Keratinocyte (primary cell): ENCODE measurements at regions not wholly inside any gene's neighbourhood (a gene's known extent, or its start where the extent isn't known, plus 50 kb on each side); places are given as distances from the start of the nearest gene placed in this dataset.

Experiments used
- EZH2 ChIP-seq: IDR thresholded peaks from one replicate; pipeline ENCODE4 v1.6.1; 2012; ENCODE audit warnings: inconsistent platforms, mild to moderate bottlenecking, low read length, moderate library complexity
- TF ChIP-seq, protein P1 (sequence below), 3 experiments: IDR thresholded peaks in 1 of 3; conservative IDR thresholded peaks in 1 of 3; optimal IDR thresholded peaks in 1 of 3; 2 replicates in 2 of 3; 3 replicates in 1 of 3; pipeline versions ENCODE3 to v1.5.1; 2011; ENCODE audit warnings: low read length in 3 of 3, mild to moderate bottlenecking in 3 of 3, moderate library complexity in 2 of 3, control low read depth in 1 of 3, inconsistent platforms in 1 of 3; ENCODE audit not compliant: insufficient read depth in 2 of 3; ENCODE audit errors: extremely low read depth in 1 of 3

DNA sequence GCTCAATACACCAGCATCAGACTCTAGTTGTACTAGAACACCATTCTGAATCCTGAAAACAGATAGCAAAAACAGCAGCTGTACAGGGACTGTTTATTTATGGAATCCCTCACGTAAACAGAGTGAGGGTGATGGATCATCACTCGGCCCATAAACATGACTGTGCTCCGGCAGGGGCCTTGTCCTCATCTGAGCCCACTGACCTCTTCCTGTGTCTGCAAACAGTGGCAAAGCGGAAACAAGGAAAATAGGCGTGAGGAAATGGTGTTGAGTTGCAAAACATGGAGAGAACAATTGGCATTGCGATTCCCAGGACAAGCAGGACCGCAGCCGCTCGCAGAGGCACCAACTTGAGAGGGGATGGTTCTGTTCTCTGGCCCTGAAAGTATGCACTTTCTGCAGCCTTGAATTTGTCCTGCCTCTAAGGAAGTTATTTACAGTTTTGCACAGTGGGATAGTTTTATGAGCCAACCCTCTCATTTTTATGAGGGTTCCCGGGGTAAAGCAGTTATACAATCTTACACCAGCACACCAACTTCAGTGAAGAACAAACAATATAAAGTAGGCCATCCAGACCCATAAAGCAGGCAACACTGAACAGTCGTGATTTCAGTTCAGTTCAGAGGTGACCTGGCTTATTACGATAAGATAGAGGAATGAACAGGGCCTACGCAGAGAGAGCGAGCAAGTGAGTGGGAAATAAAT lies 248.0 kb upstream of the FZD8 start:
- TF ChIP-seq, protein P1, sequence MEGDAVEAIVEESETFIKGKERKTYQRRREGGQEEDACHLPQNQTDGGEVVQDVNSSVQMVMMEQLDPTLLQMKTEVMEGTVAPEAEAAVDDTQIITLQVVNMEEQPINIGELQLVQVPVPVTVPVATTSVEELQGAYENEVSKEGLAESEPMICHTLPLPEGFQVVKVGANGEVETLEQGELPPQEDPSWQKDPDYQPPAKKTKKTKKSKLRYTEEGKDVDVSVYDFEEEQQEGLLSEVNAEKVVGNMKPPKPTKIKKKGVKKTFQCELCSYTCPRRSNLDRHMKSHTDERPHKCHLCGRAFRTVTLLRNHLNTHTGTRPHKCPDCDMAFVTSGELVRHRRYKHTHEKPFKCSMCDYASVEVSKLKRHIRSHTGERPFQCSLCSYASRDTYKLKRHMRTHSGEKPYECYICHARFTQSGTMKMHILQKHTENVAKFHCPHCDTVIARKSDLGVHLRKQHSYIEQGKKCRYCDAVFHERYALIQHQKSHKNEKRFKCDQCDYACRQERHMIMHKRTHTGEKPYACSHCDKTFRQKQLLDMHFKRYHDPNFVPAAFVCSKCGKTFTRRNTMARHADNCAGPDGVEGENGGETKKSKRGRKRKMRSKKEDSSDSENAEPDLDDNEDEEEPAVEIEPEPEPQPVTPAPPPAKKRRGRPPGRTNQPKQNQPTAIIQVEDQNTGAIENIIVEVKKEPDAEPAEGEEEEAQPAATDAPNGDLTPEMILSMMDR (optimal IDR thresholded peaks at IDR 0.05 in 1 of 3, IDR thresholded peaks at IDR 0.05 in 1 of 3, conservative IDR thresholded peaks at IDR 0.05 in 1 of 3; ENCODE audit: extremely low read depth in 1 of 3, insufficient read depth in 2 of 3, low read length in 3 of 3) = no peak
- no peak for TF ChIP-seq EZH2
